ENCODE measurements at regions not wholly inside any gene's neighbourhood (a gene's known extent, or its start where the extent isn't known, plus 50 kb on each side); places are given as distances from the start of the nearest gene placed in this dataset.
"Not testable (repeated sequence)": the region's sequence is repeated elsewhere in the genome, so short reads cannot be mapped to it uniquely, and the experiment has no call there.

GRCh38 chr12:46487567-46488131 is 115.1 kb upstream of the SLC38A2 start:
- peak; percentile 63 for DNase-seq

GRCh38 chr12:46486588-46486987 is 114.0 kb upstream of the SLC38A2 start:
- DNase-seq: peak; percentile 38

- no peak for DNase-seq
Observed at GRCh38 chr12:46485853-46486252, 113.3 kb upstream of the SLC38A2 start.

- no peak for DNase-seq
Observed at GRCh38 chr12:46484396-46485061, 112.0 kb upstream of the SLC38A2 start.

GRCh38 chr12:46483572-46484395 is 111.2 kb upstream of the SLC38A2 start:
- DNase-seq: peak; percentile 55

GRCh38 chr12:46480724-46481123 is 108.2 kb upstream of the SLC38A2 start:
- DNase-seq: no peak

- DNase-seq: no peak
Observed at GRCh38 chr12:46480316-46480715, 107.7 kb upstream of the SLC38A2 start.

- no peak for DNase-seq
Observed at GRCh38 chr12:46478123-46478522, 105.5 kb upstream of the SLC38A2 start.

GRCh38 chr12:46477541-46477940 is 105.0 kb upstream of the SLC38A2 start:
- no peak for DNase-seq

GRCh38 chr12:46475972-46476645 is 103.5 kb upstream of the SLC38A2 start:
- DNase-seq: no peak

GRCh38 chr12:46474385-46474784 is 101.8 kb upstream of the SLC38A2 start:
- not testable (repeated sequence) for DNase-seq

GRCh38 chr12:46473634-46474329 is 101.2 kb upstream of the SLC38A2 start:
- peak; percentile 87 for DNase-seq

GRCh38 chr12:46472893-46473633 is 100.5 kb upstream of the SLC38A2 start:
- no peak for DNase-seq

- no peak for DNase-seq
Observed at GRCh38 chr12:46472144-46472705, 99.7 kb upstream of the SLC38A2 start.

GRCh38 chr12:46471404-46471803 is 98.8 kb upstream of the SLC38A2 start:
- DNase-seq: no peak

GRCh38 chr12:46470975-46471374 is 98.4 kb upstream of the SLC38A2 start:
- DNase-seq: no peak

- peak; percentile 64 for DNase-seq
Observed at GRCh38 chr12:46470036-46470627, 97.6 kb upstream of the SLC38A2 start.

GRCh38 chr12:46468813-46469212 is 96.2 kb upstream of the SLC38A2 start:
- no peak for DNase-seq

GRCh38 chr12:46468160-46468559 is 95.6 kb upstream of the SLC38A2 start:
- DNase-seq: no peak

- no peak for DNase-seq
Observed at GRCh38 chr12:46465307-46465706, 92.7 kb upstream of the SLC38A2 start.

- no peak for DNase-seq
Observed at GRCh38 chr12:46464863-46465262, 92.3 kb upstream of the SLC38A2 start.

Data from suppressor macrophage treated with lipopolysaccharide for 4 hours (primary cell).